GM19351 (cell line): ENCODE measurements at regions not wholly inside any gene's neighbourhood (a gene's known extent, or its start where the extent isn't known, plus 50 kb on each side); places are given as distances from the start of the nearest gene placed in this dataset.

ENCODE experiments used
- ATAC-seq: cut with Tn5 transposase; IDR thresholded peaks from one replicate; pipeline ENCODE4 v1.9.1; 2021; ENCODE audit warnings: mild to moderate bottlenecking, moderate library complexity; ENCODE audit not compliant: unreplicated experiment

- no peak for ATAC-seq
Measured at GRCh38 chr11:29012507-29012906, 904.3 kb downstream of the METTL15 start.

GRCh38 chr11:29009426-29009825 lies 901.2 kb downstream of the METTL15 start:
- no peak for ATAC-seq

DNA sequence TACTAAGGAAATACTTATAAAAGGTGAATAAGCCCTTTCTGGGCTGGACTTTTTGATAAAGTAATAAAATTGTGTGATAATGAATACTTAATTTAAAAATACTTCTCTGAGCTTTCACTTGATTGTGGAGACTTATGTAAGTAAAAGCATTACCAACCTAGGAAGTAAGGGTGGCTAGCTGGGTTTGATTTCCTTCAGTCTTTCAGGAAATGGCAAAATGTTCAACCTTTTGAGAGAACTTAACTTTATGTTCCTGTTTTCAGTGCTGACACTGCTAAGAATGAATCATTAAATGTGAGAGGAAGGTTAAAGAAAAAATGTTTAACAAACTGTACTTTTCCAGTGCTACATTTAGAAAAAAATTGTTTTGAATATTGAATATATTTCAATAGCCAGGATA lies 900.3 kb downstream of the METTL15 start:
- no peak for ATAC-seq

GRCh38 chr11:29006668-29007067 lies 898.5 kb downstream of the METTL15 start:
- ATAC-seq, result no peak

- ATAC-seq, result no peak
Measured at GRCh38 chr11:29005401-29005980, 897.3 kb downstream of the METTL15 start.

- no peak for ATAC-seq
Measured at GRCh38 chr11:29002816-29003215, 894.6 kb downstream of the METTL15 start.

GRCh38 chr11:28999620-29000019 lies 891.4 kb downstream of the METTL15 start:
- no peak for ATAC-seq

- no peak for ATAC-seq
Measured at GRCh38 chr11:28992996-28993395, 884.8 kb downstream of the METTL15 start.

DNA sequence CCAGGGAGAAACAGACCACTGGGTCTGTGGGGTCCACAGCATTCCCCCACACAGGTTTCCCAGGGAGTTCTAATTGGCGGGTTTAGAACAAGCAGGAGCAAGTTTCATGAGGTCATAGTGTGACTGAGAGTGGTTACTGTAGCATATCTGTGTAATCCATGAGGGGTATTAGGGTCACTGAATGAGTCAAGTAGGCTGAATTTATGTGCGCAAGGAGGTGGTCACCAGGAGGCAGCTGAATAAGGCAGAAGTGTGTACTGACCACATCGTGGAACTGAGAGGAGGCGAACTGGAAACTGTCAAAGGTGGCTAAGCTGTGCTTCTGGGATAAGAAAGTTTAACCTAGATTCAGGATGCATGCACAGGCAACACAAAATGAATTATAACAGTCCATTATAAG lies 876.0 kb downstream of the METTL15 start:
- no peak for ATAC-seq

GRCh38 chr11:28983780-28984179 lies 875.6 kb downstream of the METTL15 start:
- ATAC-seq, result no peak

GRCh38 chr11:28981381-28981780 lies 873.2 kb downstream of the METTL15 start:
- no peak for ATAC-seq

DNA sequence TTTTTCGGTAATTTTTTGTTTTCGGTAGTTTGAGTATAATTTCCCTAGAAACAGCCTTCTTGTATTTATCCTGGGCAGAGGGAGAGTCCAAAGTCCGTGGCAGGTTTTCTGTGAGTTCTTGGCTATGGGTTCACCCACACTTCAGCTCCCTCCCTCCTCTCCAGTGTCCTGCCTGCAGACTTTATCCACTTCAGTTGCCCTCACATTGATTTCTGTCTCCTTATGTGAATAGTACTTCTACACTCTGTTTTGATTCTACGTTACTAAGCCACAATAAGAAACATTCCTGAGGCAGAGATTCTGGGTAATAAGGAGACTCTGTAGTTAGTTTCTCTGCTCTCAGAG lies 868.6 kb downstream of the METTL15 start:
- no peak for ATAC-seq

DNA sequence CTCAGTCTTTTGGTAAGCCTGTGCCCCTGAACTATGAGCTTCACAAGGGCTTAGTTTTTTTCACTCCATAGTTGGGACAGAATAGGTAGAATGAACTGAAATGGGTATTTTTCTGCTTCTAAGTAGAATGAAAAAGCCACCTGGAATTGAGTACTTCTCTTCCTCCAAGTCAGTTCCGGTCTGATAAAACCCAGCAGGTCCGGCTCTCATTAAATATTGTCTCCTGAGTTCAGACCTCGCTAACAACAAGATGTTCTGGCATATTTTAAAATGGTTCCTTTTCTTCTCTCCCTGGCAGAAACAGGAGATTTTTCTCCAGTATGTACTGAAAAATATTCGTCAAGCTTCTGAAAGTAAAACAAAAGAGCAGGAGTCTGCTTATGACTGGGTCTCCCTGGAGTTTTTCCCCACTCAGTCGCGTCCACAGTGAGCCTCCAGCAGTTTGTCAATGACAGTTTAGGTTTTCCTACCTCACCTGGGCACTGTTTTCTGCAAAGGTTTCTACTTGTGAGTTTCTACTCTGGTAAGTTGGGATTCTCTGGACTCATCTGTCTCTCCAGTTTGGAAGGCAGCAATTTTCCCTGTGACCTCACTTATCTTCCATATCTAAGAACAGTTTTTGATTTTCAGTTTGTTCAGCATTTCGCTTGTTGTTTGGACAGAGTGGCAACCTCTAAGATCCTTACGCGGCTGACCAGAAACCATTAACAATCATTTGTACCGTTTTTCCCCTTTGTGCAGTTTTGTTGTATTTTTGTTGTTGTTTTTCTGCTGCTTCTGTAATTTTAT lies 868.0 kb downstream of the METTL15 start:
- ATAC-seq, result no peak

GRCh38 chr11:28969832-28970231 lies 861.6 kb downstream of the METTL15 start:
- no peak for ATAC-seq

DNA sequence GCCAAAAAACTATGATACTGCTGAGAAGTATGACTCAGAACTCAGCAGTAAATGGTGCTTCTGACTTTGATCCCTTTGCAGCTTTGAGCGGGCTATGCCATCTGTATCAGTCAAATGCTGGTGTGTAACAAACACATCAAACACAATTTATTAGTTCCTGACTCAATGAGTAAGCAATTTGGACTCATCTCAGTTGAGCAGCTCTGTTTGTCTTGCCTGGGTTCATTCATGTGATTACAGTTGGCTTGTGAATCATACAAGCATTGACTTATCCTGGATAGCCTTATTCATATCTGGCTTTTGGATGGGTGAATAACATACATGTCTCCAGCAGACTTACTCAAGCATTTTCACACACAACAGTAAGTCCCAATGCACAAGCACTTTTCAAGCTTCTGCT lies 858.8 kb downstream of the METTL15 start:
- no peak for ATAC-seq

DNA sequence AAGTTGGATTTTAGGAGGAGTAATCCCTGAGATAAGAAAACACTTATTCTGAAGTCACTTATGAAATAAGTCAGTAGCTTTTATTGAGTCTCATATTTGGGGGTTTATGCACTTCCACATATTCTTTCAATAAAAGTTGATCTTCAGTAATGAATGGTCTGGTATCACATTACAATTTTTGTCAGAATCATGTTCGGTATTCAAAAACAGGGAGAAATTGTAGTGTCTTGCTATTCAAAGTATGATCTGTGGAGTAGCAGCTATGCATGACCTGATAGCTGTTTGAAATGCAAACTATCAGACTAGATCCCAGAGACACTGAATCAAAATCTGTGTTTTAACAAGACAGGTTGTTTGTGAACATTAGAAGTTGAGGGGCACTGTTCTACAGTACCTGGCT lies 857.6 kb downstream of the METTL15 start:
- no peak for ATAC-seq

DNA sequence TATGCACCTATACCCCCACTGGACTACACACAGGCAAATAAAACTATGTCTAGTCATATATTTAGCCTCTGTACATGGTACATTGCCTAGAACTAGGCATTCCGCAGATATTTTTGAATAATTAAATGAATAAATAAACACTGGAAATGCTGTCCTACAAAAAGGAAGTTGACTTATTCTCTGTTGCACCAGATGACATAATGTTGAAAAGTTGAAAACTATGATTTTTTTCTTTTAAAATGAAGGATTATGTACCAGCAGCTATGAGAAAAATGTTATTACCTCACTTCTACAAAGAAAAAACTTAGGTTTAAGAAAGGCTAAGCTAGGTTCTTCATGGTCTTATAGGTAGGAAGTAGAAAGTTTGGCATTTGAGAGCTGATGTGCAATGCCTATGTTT lies 856.6 kb downstream of the METTL15 start:
- no peak for ATAC-seq

DNA sequence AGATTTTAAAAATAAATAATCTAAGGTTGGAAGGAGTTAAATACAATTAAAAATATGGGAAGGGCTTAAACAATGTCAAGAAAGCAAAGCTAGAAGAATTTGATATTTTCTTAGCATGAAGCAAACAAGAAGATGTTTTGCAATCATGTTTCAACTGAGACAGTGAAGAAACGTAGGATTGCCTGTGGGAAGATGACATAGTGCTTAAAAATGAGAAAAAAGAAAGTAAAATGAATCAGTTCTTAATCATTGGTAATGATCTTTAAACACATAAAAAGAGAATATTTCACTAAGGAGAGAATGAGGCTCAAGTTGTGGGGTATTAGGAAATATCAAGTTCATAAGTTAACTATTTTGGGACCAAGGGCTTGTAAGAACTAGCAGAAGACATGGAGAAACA lies 855.0 kb downstream of the METTL15 start:
- no peak for ATAC-seq

- no peak for ATAC-seq
Measured at GRCh38 chr11:28962502-28962901, 854.3 kb downstream of the METTL15 start.

GRCh38 chr11:28961726-28962125 lies 853.5 kb downstream of the METTL15 start:
- ATAC-seq, result no peak

DNA sequence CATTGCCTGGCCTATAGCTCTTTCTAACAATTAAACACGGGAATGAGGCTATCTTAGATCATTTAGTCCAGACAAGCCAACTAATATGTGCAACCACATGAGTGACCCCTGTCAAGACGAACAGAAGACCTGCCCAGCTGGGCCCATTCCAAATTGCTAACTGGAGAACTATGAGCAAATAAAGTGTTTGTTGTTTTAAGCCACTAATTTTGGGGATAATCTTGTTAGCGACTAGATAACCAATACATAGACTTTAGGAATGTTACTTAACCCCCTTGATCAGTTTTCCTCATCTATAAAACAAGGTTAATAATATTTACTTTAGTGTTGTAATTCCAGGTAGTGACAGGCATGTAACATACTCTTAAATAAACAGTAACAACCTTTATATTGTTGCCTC lies 848.3 kb downstream of the METTL15 start:
- no peak for ATAC-seq

GRCh38 chr11:28951191-28951590 lies 843.0 kb downstream of the METTL15 start:
- ATAC-seq, result no peak

GRCh38 chr11:28939381-28939780 lies 831.2 kb downstream of the METTL15 start:
- ATAC-seq, result no peak
